Left lung (tissue), 4 donors: ENCODE measurements at regions not wholly inside any gene's neighbourhood (a gene's known extent, or its start where the extent isn't known, plus 50 kb on each side); places are given as distances from the start of the nearest gene placed in this dataset.

Experiments used
- ATAC-seq: fragments of 200-7000 bp; cut with Tn5 transposase; one replicate; pipeline ENCODE4 v1.9.1; 2020; ENCODE audit warnings: moderate library complexity
- DNase-seq, 4 donors: peaks; one replicate each; pipeline ENCODE4 v3.0.0-alpha.2; 2013 to 2020
- H3K27ac ChIP-seq, 2 donors: fragments of 200-600 bp; sonication (generic) in 1 of 2; one replicate each; pipeline versions ENCODE4 v1.5.0 to v1.8.0; 2020 to 2021
- H3K27me3 ChIP-seq, 2 donors: fragments of 200-600 bp; sonication (generic) in 1 of 2; one replicate each; pipeline versions ENCODE4 v1.5.0 to v1.8.0; 2020 to 2021
- H3K36me3 ChIP-seq, 2 donors: fragments of 200-600 bp; sonication (generic) in 1 of 2; one replicate each; pipeline versions ENCODE4 v1.5.0 to v1.8.0; 2020 to 2021
- H3K4me1 ChIP-seq, 2 donors: fragments of 200-600 bp; one replicate each; pipeline ENCODE4 v1.8.0; 2021
- H3K4me3 ChIP-seq, 2 donors: fragments of 200-600 bp; sonication (generic) in 1 of 2; one replicate each; pipeline versions ENCODE4 v1.5.0 to v1.8.0; 2020 to 2021; ENCODE audit warnings: mild to moderate bottlenecking in 1 of 2
- H3K9me3 ChIP-seq, 2 donors: fragments of 200-600 bp; sonication (generic) in 1 of 2; one replicate each; pipeline versions ENCODE4 v1.5.0 to v1.8.0; 2020 to 2021
- CTCF ChIP-seq, 2 donors: fragments of 200-600 bp; sonication (generic) in 1 of 2; IDR thresholded peaks; one replicate each; pipeline versions ENCODE4 v1.5.0 to v1.8.0; 2021; ENCODE audit warnings: antibody characterized with exemption in 2 of 2
- intact Hi-C, 2 donors: fragments of 100-400 bp; cut with DNase I; formaldehyde crosslinking; loops; one replicate each; pipeline versions ENCODE4 v1.11.2 to v1.14.2; 2022
- donor health status: DM: no; HTN: yes; CAD: no.
- donor health status: DM: no; HTN: no; CAD: no.

- Histone ChIP-seq H3K4me1 (peaks cover 0 to 14% of the 10 kb centered on the region in 2 donors), H3K4me3 (peak overlapping the region; percentile 32 to 45), H3K27ac (peak overlapping the region; percentile 62 to 83), H3K9me3 (no peaks in the 10 kb centered on the region), H3K36me3 (no peaks in the 10 kb centered on the region), H3K27me3 (peaks cover 0 to 10% of the 10 kb centered on the region in 2 donors)
- ATAC-seq (peak; percentile 75), DNase-seq (peak; percentile 59 to 88 (median 82))
- intact Hi-C loops, result no loop called here
- TF ChIP-seq CTCF (IDR thresholded peaks at IDR 0.05), result no peak
These were observed 108.8 kb downstream of the SPRY1 start for GRCh38 chr4:123505095-123506010.

- Histone ChIP-seq H3K4me3 (peak overlapping the region; percentile 32 to 45), H3K9me3 (no peaks in the 10 kb centered on the region), H3K27ac (peak overlapping the region; percentile 62 to 83), H3K27me3 (peaks cover 0 to 10% of the 10 kb centered on the region in 2 donors), H3K4me1 (peaks cover 0 to 14% of the 10 kb centered on the region in 2 donors), H3K36me3 (no peaks in the 10 kb centered on the region)
- no peak for DNase-seq
- ATAC-seq, result no peak
- intact Hi-C loops, result no loop called here
- no peak for TF ChIP-seq CTCF (IDR thresholded peaks at IDR 0.05)
These were observed 109.6 kb downstream of the SPRY1 start for GRCh38 chr4:123506011-123506695.

- H3K4me1 ChIP-seq, result peaks cover 0 to 14% of the 10 kb centered on the region in 2 donors
- H3K36me3 ChIP-seq, result no peaks in the 10 kb centered on the region
- DNase-seq, result no peak
- intact Hi-C loops, result no loop called here
- H3K4me3 ChIP-seq, result no peak overlapping the region
- no peak for ATAC-seq
- TF ChIP-seq CTCF (IDR thresholded peaks at IDR 0.05), result no peak
- H3K9me3 ChIP-seq, result no peaks in the 10 kb centered on the region
- H3K27ac ChIP-seq, result no peak overlapping the region
- H3K27me3 ChIP-seq, result peaks cover 0 to 10% of the 10 kb centered on the region in 2 donors
These were observed 110.8 kb downstream of the SPRY1 start for GRCh38 chr4:123507376-123507775.

- intact Hi-C loops, result no loop called here
- peaks cover 0 to 9% of the 10 kb centered on the region in 2 donors for H3K4me1 ChIP-seq
- ATAC-seq, result no peak
These were observed 113.6 kb downstream of the SPRY1 start for GRCh38 chr4:123510221-123510620.

More at GRCh38 chr4:123510221-123510620, 113.6 kb downstream of the SPRY1 start:
- no peak for DNase-seq
- Histone ChIP-seq H3K9me3 (no peaks in the 10 kb centered on the region), H3K36me3 (no peaks in the 10 kb centered on the region), H3K27ac (no peak overlapping the region), H3K4me3 (no peak overlapping the region), H3K27me3 (peaks cover 0 to 10% of the 10 kb centered on the region in 2 donors)
- TF ChIP-seq CTCF (IDR thresholded peaks at IDR 0.05), result no peak
